ENCODE measurements at regions not wholly inside any gene's neighbourhood (a gene's known extent, or its start where the extent isn't known, plus 50 kb on each side); places are given as distances from the start of the nearest gene placed in this dataset.

- H4K20me1 ChIP-seq (ENCODE audit: insufficient read depth, low read length), result no peaks in the 10 kb centered on the region
- no peaks in the 10 kb centered on the region for H3K9me3 ChIP-seq (ENCODE audit: insufficient read depth, low read length)
These were observed 203.3 kb upstream of the NT5C1B start for GRCh38 chr2:18792684-18793083.

GRCh38 chr2:18792226-18792629, 202.9 kb upstream of the NT5C1B start:
- Histone ChIP-seq H3K27ac (ENCODE audit: low read length) (no peak overlapping the region), H3K4me2 (ENCODE audit: low read length) (no peak overlapping the region), H3K4me1 (ENCODE audit: low read length) (no peaks in the 10 kb centered on the region), H2AFZ (ENCODE audit: low read depth, low read length) (no peak overlapping the region), H3K27me3 (ENCODE audit: low read depth, low read length) (no peaks in the 10 kb centered on the region), H3K9me3 (ENCODE audit: insufficient read depth, low read length) (no peaks in the 10 kb centered on the region), H4K20me1 (ENCODE audit: insufficient read depth, low read length) (no peaks in the 10 kb centered on the region), H3K36me3 (replicated peaks; ENCODE audit: low read depth, low read length) (no peaks in the 10 kb centered on the region), H3K9ac (ENCODE audit: low read length) (no peak overlapping the region), H3K79me2 (ENCODE audit: low read length) (no peaks in the 10 kb centered on the region), H3K4me3 (ENCODE audit: low read length) (no peak overlapping the region)
- TF ChIP-seq CTCF (IDR thresholded peaks at IDR 0.05; ENCODE audit: low read depth, low read length) (no peak), EZH2phosphoT487 (IDR thresholded peaks at IDR 0.05; ENCODE audit: low read depth) (no peak)

More at GRCh38 chr2:18792684-18793083, 203.3 kb upstream of the NT5C1B start:
- Histone ChIP-seq H3K4me1 (ENCODE audit: low read length) (no peaks in the 10 kb centered on the region), H2AFZ (ENCODE audit: low read depth, low read length) (no peak overlapping the region), H3K27me3 (ENCODE audit: low read depth, low read length) (no peaks in the 10 kb centered on the region), H3K79me2 (ENCODE audit: low read length) (no peaks in the 10 kb centered on the region), H3K4me3 (ENCODE audit: low read length) (no peak overlapping the region), H3K9ac (ENCODE audit: low read length) (no peak overlapping the region), H3K36me3 (replicated peaks; ENCODE audit: low read depth, low read length) (no peaks in the 10 kb centered on the region), H3K4me2 (ENCODE audit: low read length) (no peak overlapping the region), H3K27ac (ENCODE audit: low read length) (no peak overlapping the region)
- TF ChIP-seq EZH2phosphoT487 (IDR thresholded peaks at IDR 0.05; ENCODE audit: low read depth) (no peak), CTCF (IDR thresholded peaks at IDR 0.05; ENCODE audit: low read depth, low read length) (no peak)

DNA sequence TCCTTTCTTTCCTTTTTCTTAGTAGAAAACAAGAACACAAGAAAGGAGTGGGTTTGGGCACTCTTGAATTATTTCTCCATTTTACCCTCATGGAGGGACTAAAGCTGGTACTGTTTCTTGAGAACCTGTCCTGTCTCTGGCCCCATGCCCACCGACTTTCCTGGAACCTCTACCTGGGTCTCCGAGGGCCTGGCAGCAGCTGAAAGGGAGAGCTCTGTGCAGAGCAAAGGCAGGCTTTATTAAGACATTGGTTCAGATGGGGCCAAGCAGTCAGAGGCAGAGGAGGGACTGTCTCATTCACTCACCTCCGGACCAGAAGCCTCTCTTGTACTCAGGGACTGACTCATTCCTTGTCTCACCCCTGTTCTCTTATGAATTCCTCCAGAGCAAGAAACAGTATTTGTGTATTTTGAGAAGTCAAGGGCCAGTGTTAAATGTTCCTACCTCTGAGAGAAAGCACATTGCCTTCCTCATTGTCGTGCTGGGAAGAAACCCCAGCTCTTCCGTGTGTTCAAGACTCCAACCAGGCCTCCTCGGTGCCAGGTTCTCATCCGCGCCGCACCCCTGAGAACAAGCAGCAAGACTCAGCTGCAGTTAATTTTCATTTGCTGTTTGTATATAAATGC, 201.9 kb upstream of the NT5C1B start:
- no peak overlapping the region for H3K9ac ChIP-seq (ENCODE audit: low read length)

More for the DNA sequence above, 201.9 kb upstream of the NT5C1B start:
- H3K4me2 ChIP-seq (ENCODE audit: low read length), result no peak overlapping the region
- no peaks in the 10 kb centered on the region for H3K27me3 ChIP-seq (ENCODE audit: low read depth, low read length)
- H3K4me1 ChIP-seq (ENCODE audit: low read length), result no peaks in the 10 kb centered on the region
- H3K79me2 ChIP-seq (ENCODE audit: low read length), result no peaks in the 10 kb centered on the region
- no peak overlapping the region for H3K27ac ChIP-seq (ENCODE audit: low read length)
- H3K9me3 ChIP-seq (ENCODE audit: insufficient read depth, low read length), result no peaks in the 10 kb centered on the region
- H3K36me3 ChIP-seq (replicated peaks; ENCODE audit: low read depth, low read length), result no peaks in the 10 kb centered on the region
- TF ChIP-seq EZH2phosphoT487 (IDR thresholded peaks at IDR 0.05; ENCODE audit: low read depth) (no peak), CTCF (IDR thresholded peaks at IDR 0.05; ENCODE audit: low read depth, low read length) (no peak)
- H2AFZ ChIP-seq (ENCODE audit: low read depth, low read length), result no peak overlapping the region
- no peaks in the 10 kb centered on the region for H4K20me1 ChIP-seq (ENCODE audit: insufficient read depth, low read length)
- no peak overlapping the region for H3K4me3 ChIP-seq (ENCODE audit: low read length)
